ENCODE measurements at regions not wholly inside any gene's neighbourhood (a gene's known extent, or its start where the extent isn't known, plus 50 kb on each side); places are given as distances from the start of the nearest gene placed in this dataset.
"Not testable (repeated sequence)": the region's sequence is repeated elsewhere in the genome, so short reads cannot be mapped to it uniquely, and the experiment has no call there.

DNA sequence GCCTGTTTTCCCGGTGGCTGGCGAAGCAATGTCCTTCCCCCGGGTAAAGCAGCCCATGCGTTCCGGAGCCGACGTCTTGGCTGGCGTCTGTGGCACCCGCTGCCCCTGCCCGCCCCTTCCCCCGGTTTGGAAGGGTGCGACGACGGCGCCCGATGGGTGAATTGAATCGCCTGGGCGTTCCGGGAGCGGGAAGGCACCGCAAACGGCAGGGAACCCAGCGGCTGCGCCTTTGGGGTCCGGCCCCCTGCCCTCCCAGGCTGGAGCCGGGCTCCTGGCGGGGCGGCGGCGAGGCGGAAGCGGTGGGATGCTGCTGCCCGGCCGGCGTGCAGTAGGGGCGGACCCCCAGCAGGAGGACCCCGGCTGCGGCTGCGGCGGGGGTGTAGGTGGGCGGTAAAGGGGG, 123.6 kb upstream of the RHOU start:
- CTCF ChIA-PET; POLR2A ChIA-PET; DNase-seq (ENCODE audit: extremely low spot score): not testable (repeated sequence)

DNA sequence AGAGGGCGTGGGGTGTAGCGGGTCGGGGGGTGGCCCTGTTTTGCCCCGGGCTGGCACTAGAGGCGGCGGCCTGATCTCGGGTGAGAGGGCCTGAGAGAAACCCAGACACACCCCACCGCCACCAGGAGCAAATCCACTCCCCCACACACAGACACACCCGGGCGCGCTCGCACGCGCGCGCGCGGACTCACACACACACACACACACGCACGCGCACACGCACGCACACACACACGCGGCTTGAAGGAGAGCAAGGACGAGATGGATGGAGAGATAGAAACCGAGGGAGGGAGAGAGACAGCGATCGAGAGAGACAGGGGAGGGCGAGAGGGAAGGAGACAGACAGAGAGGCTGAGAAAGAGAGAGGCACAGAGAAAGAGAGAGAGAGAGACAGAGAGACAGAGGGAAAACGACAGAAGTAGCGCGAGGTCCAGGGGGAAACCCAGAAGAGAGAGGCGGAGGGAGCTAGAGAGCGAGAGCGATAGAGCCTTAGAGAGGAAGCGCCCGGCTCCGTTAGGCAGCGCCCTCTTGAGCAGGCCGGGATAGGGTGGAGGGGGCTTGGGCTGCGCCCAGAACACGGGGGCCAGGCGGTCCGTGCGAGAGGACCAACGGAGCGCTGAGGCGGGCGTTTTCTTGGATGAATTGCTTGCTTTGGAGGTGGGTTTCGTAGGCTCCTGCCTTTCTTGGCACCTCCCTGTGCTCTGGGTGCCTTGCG, 113.1 kb upstream of the RHOU start:
- CTCF ChIA-PET; DNase-seq (ENCODE audit: extremely low spot score); POLR2A ChIA-PET: not testable (repeated sequence)

GRCh38 chr1:228626481-228626880, 108.8 kb upstream of the RHOU start:
- CTCF ChIA-PET; POLR2A ChIA-PET; DNase-seq (ENCODE audit: extremely low spot score): not testable (repeated sequence)

GRCh38 chr1:228632858-228633257, 102.4 kb upstream of the RHOU start:
- CTCF ChIA-PET; DNase-seq (ENCODE audit: extremely low spot score); POLR2A ChIA-PET: not testable (repeated sequence)

GRCh38 chr1:228635304-228635703, 100.0 kb upstream of the RHOU start:
- POLR2A ChIA-PET; CTCF ChIA-PET; DNase-seq (ENCODE audit: extremely low spot score): not testable (repeated sequence)

GRCh38 chr1:228637529-228637928, 97.8 kb upstream of the RHOU start:
- POLR2A ChIA-PET; DNase-seq (ENCODE audit: extremely low spot score); CTCF ChIA-PET: not testable (repeated sequence)

DNA sequence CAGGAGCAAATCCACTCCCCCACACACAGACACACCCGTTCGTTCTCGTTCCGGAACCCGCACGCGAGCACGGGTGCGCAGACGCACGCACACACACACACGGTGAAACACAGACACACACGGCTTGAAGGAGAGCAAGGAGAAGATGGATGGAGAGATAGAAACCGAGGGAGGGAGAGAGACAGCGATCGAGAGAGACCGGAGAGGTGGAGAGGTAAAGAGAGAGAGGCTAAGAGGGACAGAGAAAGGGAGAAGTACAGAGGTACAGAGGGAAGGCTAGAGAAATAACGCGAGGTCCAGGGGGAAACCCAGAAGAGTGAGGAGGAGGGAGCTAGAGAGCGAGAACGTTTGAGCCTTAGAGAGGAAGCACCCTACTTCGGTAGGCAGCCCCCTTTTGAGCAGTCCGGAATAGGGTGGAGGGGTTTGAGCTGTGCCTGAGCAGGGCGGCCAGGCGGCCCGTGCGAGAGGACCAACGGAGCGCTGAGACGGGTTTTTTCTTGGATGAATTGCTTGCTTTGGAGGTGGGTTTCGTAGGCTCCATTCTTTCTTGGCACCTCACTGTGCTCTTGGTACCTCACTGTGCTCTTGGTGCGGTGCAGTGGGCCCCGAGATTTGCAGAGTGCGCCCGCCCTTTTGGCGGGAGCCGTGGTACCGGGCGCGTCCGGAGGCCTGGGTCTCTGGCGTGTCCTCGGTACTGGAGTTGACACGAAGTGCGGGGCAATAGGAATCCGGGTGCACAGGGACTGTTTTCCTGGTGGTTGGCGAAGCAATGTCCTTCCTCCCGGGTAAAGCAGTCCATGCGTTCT, 88.4 kb upstream of the RHOU start:
- TF ChIP-seq ZNF384 (IDR thresholded peaks at IDR 0.05) (no peak), L3MBTL2 (conservative IDR thresholded peaks at IDR 0.05) (peak; percentile 87), CTBP1 (IDR thresholded peaks at IDR 0.05; ENCODE audit: borderline replicate concordance) (peak; percentile 72), TARDBP (IDR thresholded peaks at IDR 0.05) (peak; percentile 97)
- peak; percentile 30 for DNase-seq (ENCODE audit: extremely low spot score)
- ChIA-PET POLR2A (interaction anchor here (1.1 kb wide), 1 partner anchor 88 kb away, joined by 3 read pairs; the partner anchor contains the start of gene RHOU), CTCF (interaction anchor here (0.7 kb wide), 1 partner anchor 147 kb away, joined by 3 read pairs; no protein-coding TSS in a partner anchor)

GRCh38 chr1:228647523-228648444, 87.5 kb upstream of the RHOU start:
- DNase-seq (ENCODE audit: extremely low spot score), result peak; percentile 75
- POLR2A ChIA-PET, result interaction anchor here (1.1 kb wide), 1 partner anchor 87 kb away, joined by 3 read pairs; the partner anchor contains the start of gene RHOU
- TF ChIP-seq LEF1 (IDR thresholded peaks at IDR 0.05; ENCODE audit: borderline replicate concordance) (no peak; the same call in 1 of the 2 replicates), PKNOX1 (IDR thresholded peaks at IDR 0.05) (no peak), FOXM1 (IDR thresholded peaks at IDR 0.05; ENCODE audit: borderline replicate concordance) (no peak), L3MBTL2 (conservative IDR thresholded peaks at IDR 0.05) (peak; percentile 82), SP1 (IDR thresholded peaks at IDR 0.05) (no peak), TARDBP (IDR thresholded peaks at IDR 0.05) (no peak), HDGF (IDR thresholded peaks at IDR 0.05; ENCODE audit: borderline replicate concordance) (0 out of 2 replicates have a peak, but pooled peaks have one; percentile 70), CTBP1 (IDR thresholded peaks at IDR 0.05; ENCODE audit: borderline replicate concordance) (peak; percentile 72), NFRKB (IDR thresholded peaks at IDR 0.05) (no peak), BHLHE40 (IDR thresholded peaks at IDR 0.05; ENCODE audit: borderline replicate concordance) (no peak), FOXK2 (IDR thresholded peaks at IDR 0.05) (no peak; the same call in 1 of the 2 replicates), ARNT (IDR thresholded peaks at IDR 0.05) (no peak), SUZ12 (IDR thresholded peaks at IDR 0.05) (no peak), ZNF384 (IDR thresholded peaks at IDR 0.05) (no peak), FOXA1 (IDR thresholded peaks at IDR 0.05) (no peak), ELF4 (IDR thresholded peaks at IDR 0.05) (no peak)
- CTCF ChIA-PET, result interaction anchor here (0.7 kb wide), 1 partner anchor 148 kb away, joined by 3 read pairs; no protein-coding TSS in a partner anchor

Data from HEK293T (cell line).